ENCODE measurements at regions not wholly inside any gene's neighbourhood (a gene's known extent, or its start where the extent isn't known, plus 50 kb on each side); places are given as distances from the start of the nearest gene placed in this dataset.

DNA sequence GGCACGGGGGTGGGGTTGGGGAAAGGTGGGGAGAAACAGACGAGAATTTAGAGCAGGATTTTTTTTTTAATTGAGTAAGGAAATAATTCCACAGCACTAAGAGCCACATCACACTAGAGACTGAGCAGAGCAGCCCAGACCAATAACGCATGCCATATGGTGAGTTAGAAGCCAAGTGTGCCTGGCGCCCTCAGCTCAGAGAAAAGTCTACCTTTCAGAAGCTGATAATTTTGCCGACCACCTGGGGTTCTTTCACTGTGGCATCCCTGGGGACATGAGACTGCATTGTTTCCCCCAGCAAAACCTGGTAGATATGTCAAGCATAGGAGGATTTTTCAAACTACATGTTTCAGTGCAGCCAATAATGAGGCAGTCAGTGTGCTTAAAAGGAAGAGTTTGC, 516.8 kb downstream of the SMARCA1 start:
- TF ChIP-seq RAD21 (IDR thresholded peaks at IDR 0.05; ENCODE audit: low read depth) = no peak
- TF ChIP-seq EP300 (IDR thresholded peaks at IDR 0.05; ENCODE audit: borderline replicate concordance) = no peak
- no peak for TF ChIP-seq CREB1 (IDR thresholded peaks at IDR 0.05; ENCODE audit: low read depth)
- TF ChIP-seq ZBTB7A (IDR thresholded peaks at IDR 0.05; ENCODE audit: low read depth) = no peak
- no peak for TF ChIP-seq TAF1 (IDR thresholded peaks at IDR 0.05; ENCODE audit: low read depth)
- no peak for TF ChIP-seq TEAD4 (IDR thresholded peaks at IDR 0.05)
- no peak for TF ChIP-seq YY1 (IDR thresholded peaks at IDR 0.05; ENCODE audit: low read depth)
- TF ChIP-seq, protein P1, sequence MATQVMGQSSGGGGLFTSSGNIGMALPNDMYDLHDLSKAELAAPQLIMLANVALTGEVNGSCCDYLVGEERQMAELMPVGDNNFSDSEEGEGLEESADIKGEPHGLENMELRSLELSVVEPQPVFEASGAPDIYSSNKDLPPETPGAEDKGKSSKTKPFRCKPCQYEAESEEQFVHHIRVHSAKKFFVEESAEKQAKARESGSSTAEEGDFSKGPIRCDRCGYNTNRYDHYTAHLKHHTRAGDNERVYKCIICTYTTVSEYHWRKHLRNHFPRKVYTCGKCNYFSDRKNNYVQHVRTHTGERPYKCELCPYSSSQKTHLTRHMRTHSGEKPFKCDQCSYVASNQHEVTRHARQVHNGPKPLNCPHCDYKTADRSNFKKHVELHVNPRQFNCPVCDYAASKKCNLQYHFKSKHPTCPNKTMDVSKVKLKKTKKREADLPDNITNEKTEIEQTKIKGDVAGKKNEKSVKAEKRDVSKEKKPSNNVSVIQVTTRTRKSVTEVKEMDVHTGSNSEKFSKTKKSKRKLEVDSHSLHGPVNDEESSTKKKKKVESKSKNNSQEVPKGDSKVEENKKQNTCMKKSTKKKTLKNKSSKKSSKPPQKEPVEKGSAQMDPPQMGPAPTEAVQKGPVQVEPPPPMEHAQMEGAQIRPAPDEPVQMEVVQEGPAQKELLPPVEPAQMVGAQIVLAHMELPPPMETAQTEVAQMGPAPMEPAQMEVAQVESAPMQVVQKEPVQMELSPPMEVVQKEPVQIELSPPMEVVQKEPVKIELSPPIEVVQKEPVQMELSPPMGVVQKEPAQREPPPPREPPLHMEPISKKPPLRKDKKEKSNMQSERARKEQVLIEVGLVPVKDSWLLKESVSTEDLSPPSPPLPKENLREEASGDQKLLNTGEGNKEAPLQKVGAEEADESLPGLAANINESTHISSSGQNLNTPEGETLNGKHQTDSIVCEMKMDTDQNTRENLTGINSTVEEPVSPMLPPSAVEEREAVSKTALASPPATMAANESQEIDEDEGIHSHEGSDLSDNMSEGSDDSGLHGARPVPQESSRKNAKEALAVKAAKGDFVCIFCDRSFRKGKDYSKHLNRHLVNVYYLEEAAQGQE (IDR thresholded peaks at IDR 0.05; ENCODE audit: low read depth) = no peak
- TF ChIP-seq NFIC (IDR thresholded peaks at IDR 0.05) = no peak
- TF ChIP-seq TCF12 (IDR thresholded peaks at IDR 0.05; ENCODE audit: low read depth) = no peak
- TF ChIP-seq, protein P2, sequence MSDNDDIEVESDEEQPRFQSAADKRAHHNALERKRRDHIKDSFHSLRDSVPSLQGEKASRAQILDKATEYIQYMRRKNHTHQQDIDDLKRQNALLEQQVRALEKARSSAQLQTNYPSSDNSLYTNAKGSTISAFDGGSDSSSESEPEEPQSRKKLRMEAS (IDR thresholded peaks at IDR 0.05) = no peak
- TF ChIP-seq, protein P3, sequence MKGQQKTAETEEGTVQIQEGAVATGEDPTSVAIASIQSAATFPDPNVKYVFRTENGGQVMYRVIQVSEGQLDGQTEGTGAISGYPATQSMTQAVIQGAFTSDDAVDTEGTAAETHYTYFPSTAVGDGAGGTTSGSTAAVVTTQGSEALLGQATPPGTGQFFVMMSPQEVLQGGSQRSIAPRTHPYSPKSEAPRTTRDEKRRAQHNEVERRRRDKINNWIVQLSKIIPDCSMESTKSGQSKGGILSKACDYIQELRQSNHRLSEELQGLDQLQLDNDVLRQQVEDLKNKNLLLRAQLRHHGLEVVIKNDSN (IDR thresholded peaks at IDR 0.05) = no peak
- no peak for TF ChIP-seq FOXM1 (IDR thresholded peaks at IDR 0.05; ENCODE audit: borderline replicate concordance, low read depth)
- no peak for TF ChIP-seq CEBPB (IDR thresholded peaks at IDR 0.05)
